Keratinocyte (primary cell): ENCODE measurements at regions not wholly inside any gene's neighbourhood (a gene's known extent, or its start where the extent isn't known, plus 50 kb on each side); places are given as distances from the start of the nearest gene placed in this dataset.

Experiments used
- EZH2 ChIP-seq: IDR thresholded peaks from one replicate; pipeline ENCODE4 v1.6.1; 2012; ENCODE audit warnings: inconsistent platforms, mild to moderate bottlenecking, low read length, moderate library complexity
- TF ChIP-seq, protein P1 (sequence below), 3 experiments: IDR thresholded peaks in 1 of 3; conservative IDR thresholded peaks in 1 of 3; optimal IDR thresholded peaks in 1 of 3; 2 replicates in 2 of 3; 3 replicates in 1 of 3; pipeline versions ENCODE3 to v1.5.1; 2011; ENCODE audit warnings: low read length in 3 of 3, mild to moderate bottlenecking in 3 of 3, moderate library complexity in 2 of 3, control low read depth in 1 of 3, inconsistent platforms in 1 of 3; ENCODE audit not compliant: insufficient read depth in 2 of 3; ENCODE audit errors: extremely low read depth in 1 of 3

GRCh38 chr2:10241641-10242430 is 60.9 kb upstream of the HPCAL1 start:
- TF ChIP-seq, protein P1, sequence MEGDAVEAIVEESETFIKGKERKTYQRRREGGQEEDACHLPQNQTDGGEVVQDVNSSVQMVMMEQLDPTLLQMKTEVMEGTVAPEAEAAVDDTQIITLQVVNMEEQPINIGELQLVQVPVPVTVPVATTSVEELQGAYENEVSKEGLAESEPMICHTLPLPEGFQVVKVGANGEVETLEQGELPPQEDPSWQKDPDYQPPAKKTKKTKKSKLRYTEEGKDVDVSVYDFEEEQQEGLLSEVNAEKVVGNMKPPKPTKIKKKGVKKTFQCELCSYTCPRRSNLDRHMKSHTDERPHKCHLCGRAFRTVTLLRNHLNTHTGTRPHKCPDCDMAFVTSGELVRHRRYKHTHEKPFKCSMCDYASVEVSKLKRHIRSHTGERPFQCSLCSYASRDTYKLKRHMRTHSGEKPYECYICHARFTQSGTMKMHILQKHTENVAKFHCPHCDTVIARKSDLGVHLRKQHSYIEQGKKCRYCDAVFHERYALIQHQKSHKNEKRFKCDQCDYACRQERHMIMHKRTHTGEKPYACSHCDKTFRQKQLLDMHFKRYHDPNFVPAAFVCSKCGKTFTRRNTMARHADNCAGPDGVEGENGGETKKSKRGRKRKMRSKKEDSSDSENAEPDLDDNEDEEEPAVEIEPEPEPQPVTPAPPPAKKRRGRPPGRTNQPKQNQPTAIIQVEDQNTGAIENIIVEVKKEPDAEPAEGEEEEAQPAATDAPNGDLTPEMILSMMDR (optimal IDR thresholded peaks at IDR 0.05 in 1 of 3, IDR thresholded peaks at IDR 0.05 in 1 of 3, conservative IDR thresholded peaks at IDR 0.05 in 1 of 3; ENCODE audit: extremely low read depth in 1 of 3, insufficient read depth in 2 of 3, low read length in 3 of 3) = no peak
- no peak for TF ChIP-seq EZH2
